ENCODE measurements at regions not wholly inside any gene's neighbourhood (a gene's known extent, or its start where the extent isn't known, plus 50 kb on each side); places are given as distances from the start of the nearest gene placed in this dataset.

- no peak for TF ChIP-seq L3MBTL2 (conservative IDR thresholded peaks at IDR 0.05)
- no peak for TF ChIP-seq FOXK2 (IDR thresholded peaks at IDR 0.05)
- no peak for TF ChIP-seq FOXM1 (IDR thresholded peaks at IDR 0.05; ENCODE audit: borderline replicate concordance)
- no peak for TF ChIP-seq NFRKB (IDR thresholded peaks at IDR 0.05)
- no peak for TF ChIP-seq SUZ12 (IDR thresholded peaks at IDR 0.05)
- DNase-seq (ENCODE audit: extremely low spot score), result no peak
- ChIA-PET CTCF (no interaction called here), POLR2A (no interaction called here)
These were observed 391.8 kb downstream of the VPS13C start for GRCh38 chr15:61668444-61668843.

- ChIA-PET CTCF (no interaction called here), POLR2A (no interaction called here)
These were observed 398.5 kb downstream of the VPS13C start for GRCh38 chr15:61661791-61662190.

GRCh38 chr15:61660579-61660978 lies 399.7 kb downstream of the VPS13C start:
- ChIA-PET POLR2A (no interaction called here), CTCF (no interaction called here)
- TF ChIP-seq SUZ12 (IDR thresholded peaks at IDR 0.05) (no peak), PKNOX1 (IDR thresholded peaks at IDR 0.05) (no peak), FOXA1 (IDR thresholded peaks at IDR 0.05) (no peak), ELF4 (IDR thresholded peaks at IDR 0.05) (no peak), NFRKB (IDR thresholded peaks at IDR 0.05) (no peak), TARDBP (IDR thresholded peaks at IDR 0.05) (no peak), ARNT (IDR thresholded peaks at IDR 0.05) (no peak), FOXM1 (IDR thresholded peaks at IDR 0.05; ENCODE audit: borderline replicate concordance) (no peak), SP1 (IDR thresholded peaks at IDR 0.05) (no peak), ZNF384 (IDR thresholded peaks at IDR 0.05) (no peak), LEF1 (IDR thresholded peaks at IDR 0.05; ENCODE audit: borderline replicate concordance) (no peak), L3MBTL2 (conservative IDR thresholded peaks at IDR 0.05) (no peak)
- no peak for DNase-seq (ENCODE audit: extremely low spot score)

More at GRCh38 chr15:61661791-61662190, 398.5 kb downstream of the VPS13C start:
- DNase-seq (ENCODE audit: extremely low spot score), result no peak
- TF ChIP-seq SP1 (IDR thresholded peaks at IDR 0.05) (no peak), FOXK2 (IDR thresholded peaks at IDR 0.05) (no peak), L3MBTL2 (conservative IDR thresholded peaks at IDR 0.05) (no peak), FOXA1 (IDR thresholded peaks at IDR 0.05) (no peak), ELF4 (IDR thresholded peaks at IDR 0.05) (no peak), FOXM1 (IDR thresholded peaks at IDR 0.05; ENCODE audit: borderline replicate concordance) (no peak)

GRCh38 chr15:61659566-61660190 lies 400.6 kb downstream of the VPS13C start:
- no peak for DNase-seq (ENCODE audit: extremely low spot score)
- CTCF ChIA-PET, result interaction anchor here (0.6 kb wide), 1 partner anchor 1481 kb away, joined by 3 read pairs; no protein-coding TSS in a partner anchor

GRCh38 chr15:61657461-61657860 lies 402.8 kb downstream of the VPS13C start:
- no peak for DNase-seq (ENCODE audit: extremely low spot score)
- ChIA-PET CTCF (no interaction called here), POLR2A (no interaction called here)
- TF ChIP-seq TARDBP (IDR thresholded peaks at IDR 0.05), result no peak

More at GRCh38 chr15:61659566-61660190, 400.6 kb downstream of the VPS13C start:
- TF ChIP-seq ZNF384 (IDR thresholded peaks at IDR 0.05) (no peak), CTBP1 (IDR thresholded peaks at IDR 0.05; ENCODE audit: borderline replicate concordance) (no peak), SUZ12 (IDR thresholded peaks at IDR 0.05) (no peak), ARNT (IDR thresholded peaks at IDR 0.05) (no peak), FOXK2 (IDR thresholded peaks at IDR 0.05) (no peak), HDGF (IDR thresholded peaks at IDR 0.05; ENCODE audit: borderline replicate concordance) (no peak), SP1 (IDR thresholded peaks at IDR 0.05) (no peak), LEF1 (IDR thresholded peaks at IDR 0.05; ENCODE audit: borderline replicate concordance) (no peak), L3MBTL2 (conservative IDR thresholded peaks at IDR 0.05) (no peak), ELF4 (IDR thresholded peaks at IDR 0.05) (no peak), TARDBP (IDR thresholded peaks at IDR 0.05) (no peak), BHLHE40 (IDR thresholded peaks at IDR 0.05; ENCODE audit: borderline replicate concordance) (no peak), NFRKB (IDR thresholded peaks at IDR 0.05) (no peak), PKNOX1 (IDR thresholded peaks at IDR 0.05) (no peak)
- POLR2A ChIA-PET, result no interaction called here

GRCh38 chr15:61656391-61656790 lies 403.9 kb downstream of the VPS13C start:
- POLR2A ChIA-PET, result no interaction called here

More at GRCh38 chr15:61656391-61656790, 403.9 kb downstream of the VPS13C start:
- DNase-seq (ENCODE audit: extremely low spot score), result no peak
- no peak for TF ChIP-seq ZNF384 (IDR thresholded peaks at IDR 0.05)
- TF ChIP-seq SP1 (IDR thresholded peaks at IDR 0.05), result no peak
- no peak for TF ChIP-seq PKNOX1 (IDR thresholded peaks at IDR 0.05)
- TF ChIP-seq ARNT (IDR thresholded peaks at IDR 0.05), result no peak
- no peak for TF ChIP-seq L3MBTL2 (conservative IDR thresholded peaks at IDR 0.05)
- no peak for TF ChIP-seq FOXK2 (IDR thresholded peaks at IDR 0.05)
- TF ChIP-seq NFRKB (IDR thresholded peaks at IDR 0.05), result no peak
- TF ChIP-seq FOXA1 (IDR thresholded peaks at IDR 0.05), result no peak
- no peak for TF ChIP-seq CTBP1 (IDR thresholded peaks at IDR 0.05; ENCODE audit: borderline replicate concordance)
- no peak for TF ChIP-seq BHLHE40 (IDR thresholded peaks at IDR 0.05; ENCODE audit: borderline replicate concordance)
- no peak for TF ChIP-seq SUZ12 (IDR thresholded peaks at IDR 0.05)
- no peak for TF ChIP-seq FOXM1 (IDR thresholded peaks at IDR 0.05; ENCODE audit: borderline replicate concordance)
- no peak for TF ChIP-seq LEF1 (IDR thresholded peaks at IDR 0.05; ENCODE audit: borderline replicate concordance)
- no peak for TF ChIP-seq HDGF (IDR thresholded peaks at IDR 0.05; ENCODE audit: borderline replicate concordance)
- TF ChIP-seq ELF4 (IDR thresholded peaks at IDR 0.05), result no peak
- no peak for TF ChIP-seq TARDBP (IDR thresholded peaks at IDR 0.05)
- CTCF ChIA-PET, result no interaction called here

All from HEK293T (cell line).